Osteoblast (primary cell): ENCODE measurements at regions not wholly inside any gene's neighbourhood (a gene's known extent, or its start where the extent isn't known, plus 50 kb on each side); places are given as distances from the start of the nearest gene placed in this dataset.

Experiments
- DNase-seq: peaks from one replicate; pipeline ENCODE4 v3.0.0; 2011; ENCODE audit warnings: low spot score, mixed read lengths; ENCODE audit not compliant: insufficient read length; ENCODE audit errors: missing footprints
- H2AFZ ChIP-seq: 2 replicates; pipeline ENCODE4 v1.6.0; 2011; ENCODE audit warnings: mild to moderate bottlenecking, low read length
- H3K27ac ChIP-seq: 2 replicates; pipeline ENCODE4 v1.5.1; 2011; ENCODE audit warnings: mild to moderate bottlenecking, low read depth, low read length, moderate library complexity
- H3K27me3 ChIP-seq: 2 replicates; pipeline ENCODE4 v1.6.0; 2012; ENCODE audit warnings: mild to moderate bottlenecking, control low read depth, inconsistent platforms, low read length, moderate library complexity; ENCODE audit not compliant: insufficient read depth
- H3K36me3 ChIP-seq: 2 replicates; pipeline ENCODE4 v1.5.1; 2011; ENCODE audit warnings: mild to moderate bottlenecking, low read length, control low read depth, moderate library complexity; ENCODE audit not compliant: insufficient read depth
- H3K4me1 ChIP-seq: 2 replicates; pipeline ENCODE4 v1.5.1; 2011; ENCODE audit warnings: mild to moderate bottlenecking, low read length, control low read depth, moderate library complexity; ENCODE audit not compliant: insufficient read depth
- H3K4me2 ChIP-seq: 2 replicates; pipeline ENCODE4 v1.6.0; 2011; ENCODE audit warnings: mild to moderate bottlenecking, low read length; ENCODE audit not compliant: insufficient read depth
- H3K4me3 ChIP-seq: fragments of 200-600 bp; sonication (generic); 3 replicates; pipeline ENCODE4 v1.5.1; 2012; ENCODE audit warnings: mild to moderate bottlenecking, low read length, inconsistent platforms; ENCODE audit not compliant: insufficient read depth
- H3K79me2 ChIP-seq: 2 replicates; pipeline ENCODE4 v1.6.0; 2012; ENCODE audit warnings: mild to moderate bottlenecking, low read length, control low read depth, inconsistent platforms; ENCODE audit not compliant: insufficient read depth
- H3K9me3 ChIP-seq: 2 replicates; pipeline ENCODE4 v1.5.1; 2011; ENCODE audit warnings: low read depth, low read length, control low read depth
- H4K20me1 ChIP-seq: 2 replicates; pipeline ENCODE4 v1.6.0; 2012; ENCODE audit warnings: mild to moderate bottlenecking, low read length, control low read depth; ENCODE audit not compliant: insufficient read depth
- TF ChIP-seq, protein P1 (sequence below): IDR thresholded peaks from 2 replicates; pipeline ENCODE4 v1.5.1; 2011; ENCODE audit warnings: mild to moderate bottlenecking, low read depth, low read length, moderate library complexity; ENCODE audit errors: extremely low read depth

DNA sequence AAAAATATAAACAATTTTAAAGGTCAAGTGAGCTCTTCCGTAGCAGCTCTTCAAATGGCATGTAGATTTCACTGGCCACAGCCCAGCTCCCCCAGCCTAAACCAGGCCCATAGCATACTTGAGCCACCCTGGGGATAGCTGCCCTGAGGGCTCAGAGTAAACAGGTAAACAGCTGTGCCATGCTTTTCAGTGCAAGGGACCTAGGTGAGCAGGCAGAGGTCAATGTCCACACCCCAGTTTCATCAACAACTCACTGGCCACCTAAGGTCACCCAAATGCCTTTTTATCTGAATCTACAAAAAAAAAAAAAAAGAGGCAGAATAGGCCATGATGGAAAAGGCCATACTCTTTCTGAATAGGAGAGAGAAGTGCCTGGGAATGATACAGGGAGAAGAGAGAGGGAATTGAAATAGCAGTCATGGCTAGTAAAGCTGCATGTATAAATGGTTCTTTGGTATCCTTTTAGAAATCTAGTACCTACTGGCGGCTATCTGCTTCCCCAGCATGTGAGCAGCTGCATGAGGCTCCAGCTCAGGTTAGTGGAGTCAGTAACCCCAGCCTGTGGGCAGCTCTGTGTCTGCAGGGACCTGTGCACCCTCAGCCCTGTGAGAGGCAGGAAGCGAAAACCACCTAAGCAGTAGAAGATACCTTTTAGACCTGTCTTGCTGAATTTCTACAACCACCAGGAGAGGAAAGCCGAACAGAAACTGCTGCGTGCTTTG lies 77.0 kb downstream of the FOXA2 start:
- no peaks in the 10 kb centered on the region for H4K20me1 ChIP-seq
- DNase-seq, result no peak
- TF ChIP-seq, protein P1, sequence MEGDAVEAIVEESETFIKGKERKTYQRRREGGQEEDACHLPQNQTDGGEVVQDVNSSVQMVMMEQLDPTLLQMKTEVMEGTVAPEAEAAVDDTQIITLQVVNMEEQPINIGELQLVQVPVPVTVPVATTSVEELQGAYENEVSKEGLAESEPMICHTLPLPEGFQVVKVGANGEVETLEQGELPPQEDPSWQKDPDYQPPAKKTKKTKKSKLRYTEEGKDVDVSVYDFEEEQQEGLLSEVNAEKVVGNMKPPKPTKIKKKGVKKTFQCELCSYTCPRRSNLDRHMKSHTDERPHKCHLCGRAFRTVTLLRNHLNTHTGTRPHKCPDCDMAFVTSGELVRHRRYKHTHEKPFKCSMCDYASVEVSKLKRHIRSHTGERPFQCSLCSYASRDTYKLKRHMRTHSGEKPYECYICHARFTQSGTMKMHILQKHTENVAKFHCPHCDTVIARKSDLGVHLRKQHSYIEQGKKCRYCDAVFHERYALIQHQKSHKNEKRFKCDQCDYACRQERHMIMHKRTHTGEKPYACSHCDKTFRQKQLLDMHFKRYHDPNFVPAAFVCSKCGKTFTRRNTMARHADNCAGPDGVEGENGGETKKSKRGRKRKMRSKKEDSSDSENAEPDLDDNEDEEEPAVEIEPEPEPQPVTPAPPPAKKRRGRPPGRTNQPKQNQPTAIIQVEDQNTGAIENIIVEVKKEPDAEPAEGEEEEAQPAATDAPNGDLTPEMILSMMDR, result no peak
- no peaks in the 10 kb centered on the region for H3K79me2 ChIP-seq
- no peak overlapping the region for H3K4me2 ChIP-seq
- no peaks in the 10 kb centered on the region for H3K36me3 ChIP-seq
- no peak overlapping the region for H3K27ac ChIP-seq
- H3K4me1 ChIP-seq, result no peaks in the 10 kb centered on the region
- no peak overlapping the region for H3K4me3 ChIP-seq
- H3K9me3 ChIP-seq, result no peaks in the 10 kb centered on the region
- H3K27me3 ChIP-seq, result no peaks in the 10 kb centered on the region
- no peak overlapping the region for H2AFZ ChIP-seq

DNA sequence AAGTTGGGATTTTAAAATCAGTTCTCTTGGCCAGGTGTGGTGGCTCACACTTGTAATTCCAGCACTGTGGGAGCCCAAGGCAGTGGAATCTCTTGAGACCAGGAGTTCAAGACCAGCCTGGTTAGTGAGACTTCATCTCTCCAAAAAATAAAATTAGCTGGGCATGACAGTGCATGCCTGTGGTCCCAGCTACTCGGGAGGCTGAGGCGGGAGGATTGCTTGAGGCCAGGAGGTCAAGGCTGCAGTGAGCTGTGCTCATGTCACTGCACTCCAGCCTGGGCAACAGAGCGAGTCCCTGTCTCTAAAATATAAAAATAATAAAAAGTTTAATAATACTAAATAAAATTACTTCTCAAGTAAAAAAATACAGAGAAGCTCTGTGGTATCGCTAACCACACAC lies 77.5 kb downstream of the FOXA2 start:
- Histone ChIP-seq H3K79me2 (no peaks in the 10 kb centered on the region), H3K36me3 (no peaks in the 10 kb centered on the region), H3K27me3 (no peaks in the 10 kb centered on the region), H2AFZ (no peak overlapping the region), H3K27ac (no peak overlapping the region), H3K4me1 (no peaks in the 10 kb centered on the region), H3K4me3 (no peak overlapping the region), H4K20me1 (no peaks in the 10 kb centered on the region), H3K4me2 (no peak overlapping the region), H3K9me3 (no peaks in the 10 kb centered on the region)
- DNase-seq, result no peak
- TF ChIP-seq, protein P1, result no peak

DNA sequence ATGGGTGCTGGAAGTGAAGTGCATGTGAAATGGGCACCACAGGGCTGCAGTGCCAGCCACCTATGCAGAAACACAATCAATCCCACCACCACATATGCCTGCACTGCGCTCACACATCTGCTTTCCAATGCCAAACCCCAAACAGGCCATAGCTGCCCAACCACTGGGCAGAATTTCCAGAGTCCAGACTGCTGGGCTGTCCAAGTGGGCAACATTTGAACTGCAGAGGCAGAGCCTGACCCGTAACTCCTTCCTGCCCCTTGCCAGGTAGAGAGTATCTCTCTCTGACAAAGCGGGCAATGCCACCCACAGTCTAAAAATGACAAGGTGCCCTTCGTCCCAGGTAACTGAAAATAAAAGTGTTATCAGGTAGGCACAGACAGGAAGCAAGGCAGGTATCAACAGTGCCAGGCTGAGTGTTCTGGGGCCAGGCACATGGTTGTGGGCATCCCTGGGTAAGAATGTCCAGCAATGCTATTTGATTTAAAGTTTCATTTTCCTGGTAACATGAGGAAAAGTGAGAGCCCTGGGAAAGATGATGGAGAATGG lies 79.5 kb downstream of the FOXA2 start:
- Histone ChIP-seq H3K4me3 (no peak overlapping the region), H3K9me3 (no peaks in the 10 kb centered on the region), H4K20me1 (no peaks in the 10 kb centered on the region), H3K4me2 (no peak overlapping the region), H2AFZ (no peak overlapping the region), H3K4me1 (no peaks in the 10 kb centered on the region), H3K79me2 (no peaks in the 10 kb centered on the region), H3K27me3 (no peaks in the 10 kb centered on the region), H3K36me3 (no peaks in the 10 kb centered on the region), H3K27ac (no peak overlapping the region)
- TF ChIP-seq, protein P1, result no peak
- no peak for DNase-seq

DNA sequence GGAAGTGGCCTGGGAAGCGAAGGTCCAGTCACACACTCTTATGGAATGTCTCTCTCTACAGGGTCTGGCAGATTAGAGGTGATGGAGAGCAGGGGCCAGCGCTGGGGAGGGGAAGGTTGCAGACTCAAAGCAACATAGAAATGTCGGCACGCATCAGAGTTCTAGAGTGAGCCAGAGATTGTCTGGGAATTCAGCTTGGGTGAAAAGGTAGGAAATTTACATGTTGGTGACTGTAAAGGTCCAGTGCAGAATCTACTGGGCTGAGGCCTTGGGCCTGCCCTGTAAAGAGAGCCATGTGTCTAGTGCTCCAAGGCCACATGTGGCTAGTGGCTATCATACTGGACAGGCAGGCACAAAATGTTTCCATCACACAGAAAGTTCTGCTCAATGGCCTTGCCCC lies 80.8 kb downstream of the FOXA2 start:
- Histone ChIP-seq H3K4me1 (no peaks in the 10 kb centered on the region), H3K4me2 (no peak overlapping the region), H3K4me3 (no peak overlapping the region), H3K79me2 (no peaks in the 10 kb centered on the region), H3K9me3 (no peaks in the 10 kb centered on the region), H2AFZ (no peak overlapping the region), H3K36me3 (no peaks in the 10 kb centered on the region), H3K27ac (no peak overlapping the region), H3K27me3 (no peaks in the 10 kb centered on the region), H4K20me1 (no peaks in the 10 kb centered on the region)
- TF ChIP-seq, protein P1, result no peak
- no peak for DNase-seq
